WTC11 (cell line): ENCODE measurements at regions not wholly inside any gene's neighbourhood (a gene's known extent, or its start where the extent isn't known, plus 50 kb on each side); places are given as distances from the start of the nearest gene placed in this dataset.

ENCODE experiments used
- ATAC-seq: fragments of 200-7000 bp; cut with Tn5 transposase; 2 replicates; pipeline ENCODE4 v1.10.0; 2021; ENCODE audit warnings: mild to moderate bottlenecking, moderate library complexity
- CTCF ChIA-PET: fragments of 300-600 bp; sonication (Branson Sonifier 250); formaldehyde crosslinking; loops from one replicate; lab custom pipeline; 2021; ENCODE audit warnings: antibody characterized with exemption; lab: Charles Lee
- POLR2A ChIA-PET: fragments of 350-600 bp; sonication (Branson Sonifier 250); formaldehyde crosslinking; loops from one replicate; lab custom pipeline; 2021; ENCODE audit warnings: antibody characterized with exemption; lab: Charles Lee
- DNase-seq: peaks from one replicate; pipeline ENCODE4 v3.0.0; 2021; ENCODE audit warnings: low spot score
- H3K27ac Mint-ChIP-seq: 2 replicates; pipeline ENCODE4 v1.8.0; 2021; ENCODE audit warnings: mixed read lengths
- H3K27me3 Mint-ChIP-seq: 2 replicates; pipeline ENCODE4 v1.8.0; 2021; ENCODE audit warnings: low read depth, mild to moderate bottlenecking, moderate library complexity, mixed read lengths
- H3K36me3 Mint-ChIP-seq: 2 replicates; pipeline ENCODE4 v1.8.0; 2021; ENCODE audit warnings: mixed read lengths
- H3K4me1 Mint-ChIP-seq: 2 replicates; pipeline ENCODE4 v1.8.0; 2022; ENCODE audit warnings: mixed read lengths
- H3K4me3 Mint-ChIP-seq: 2 replicates; pipeline ENCODE4 v1.8.0; 2021; ENCODE audit warnings: mild to moderate bottlenecking, moderate library complexity, mixed read lengths
- H3K9me3 Mint-ChIP-seq: 2 replicates; pipeline ENCODE4 v1.8.0; 2021; ENCODE audit warnings: mixed read lengths
- AR ChIP-seq: fragments of 250-450 bp; sonication (Bioruptor Pico); IDR thresholded peaks from 2 replicates; pipeline ENCODE4 v1.9.0; 2021; ENCODE audit warnings: mild to moderate bottlenecking
- E2F1 ChIP-seq: sonication (generic); formaldehyde crosslinking; IDR thresholded peaks from 2 replicates; pipeline ENCODE4 v1.8.0; 2022; ENCODE audit warnings: mild to moderate bottlenecking, missing genetic modification reagents
- ERG ChIP-seq: fragments of 250-450 bp; sonication (Bioruptor Pico); IDR thresholded peaks from 2 replicates; pipeline ENCODE4 v1.8.0; 2021; ENCODE audit warnings: mild to moderate bottlenecking
- MLX ChIP-seq: sonication (generic); formaldehyde crosslinking; IDR thresholded peaks from 2 replicates; pipeline ENCODE4 v1.8.1; 2023; ENCODE audit warnings: mild to moderate bottlenecking, missing genetic modification reagents, moderate library complexity
- NR1H2 ChIP-seq: sonication (generic); formaldehyde crosslinking; IDR thresholded peaks from 2 replicates; pipeline ENCODE4 v1.9.0; 2021; ENCODE audit warnings: mild to moderate bottlenecking, moderate library complexity, missing genetic modification reagents
- SMAD4 ChIP-seq: sonication (generic); formaldehyde crosslinking; IDR thresholded peaks from 2 replicates; pipeline ENCODE4 v1.8.0; 2022; ENCODE audit warnings: mild to moderate bottlenecking, missing genetic modification reagents
- TEAD4 ChIP-seq: sonication (generic); formaldehyde crosslinking; IDR thresholded peaks from 2 replicates; pipeline ENCODE4 v1.8.0; 2022; ENCODE audit warnings: mild to moderate bottlenecking, missing genetic modification reagents
- USF2 ChIP-seq: sonication (generic); formaldehyde crosslinking; IDR thresholded peaks from 2 replicates; pipeline ENCODE4 v1.8.1; 2023; ENCODE audit warnings: mild to moderate bottlenecking, missing genetic modification reagents, moderate library complexity
- ZNF423 ChIP-seq: fragments of 250-450 bp; sonication (Bioruptor Pico); IDR thresholded peaks from 2 replicates; pipeline ENCODE4 v2.1.2; 2022; ENCODE audit warnings: mild to moderate bottlenecking, moderate library complexity
- ZNF425 ChIP-seq: fragments of 250-450 bp; sonication (Bioruptor Pico); conservative IDR thresholded peaks from 2 replicates; pipeline ENCODE4 v1.9.0; 2021; ENCODE audit warnings: mild to moderate bottlenecking
- TF ChIP-seq, protein P1 (sequence below): sonication (generic); formaldehyde crosslinking; IDR thresholded peaks from 2 replicates; pipeline ENCODE4 v1.8.1; 2022; ENCODE audit warnings: mild to moderate bottlenecking, missing genetic modification reagents, moderate library complexity, borderline replicate concordance
- TF ChIP-seq, protein P2 (sequence below): sonication (generic); formaldehyde crosslinking; IDR thresholded peaks from 2 replicates; pipeline ENCODE4 v1.8.0; 2023; ENCODE audit warnings: missing genetic modification reagents, mild to moderate bottlenecking, borderline replicate concordance

DNA sequence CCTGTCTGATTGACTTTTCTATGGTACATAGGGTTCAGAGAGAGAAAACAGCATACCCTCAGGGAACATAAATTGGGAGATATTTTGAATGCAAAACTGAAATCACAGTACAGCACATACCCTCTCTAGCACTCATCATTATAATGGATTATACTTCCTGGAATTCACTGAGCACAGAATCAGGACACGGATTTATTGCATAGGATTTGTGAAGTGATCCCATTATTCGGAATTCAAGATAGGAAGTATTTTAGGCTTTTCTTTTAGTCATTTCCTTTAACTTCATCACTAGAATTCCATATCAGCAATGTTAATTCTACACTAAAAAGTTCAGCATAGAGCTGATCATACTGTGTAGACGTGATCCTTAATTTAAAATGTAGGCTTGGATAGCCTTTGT is 407.0 kb downstream of the PID1 start:
- peaks cover 6% of the 10 kb centered on the region for H3K36me3 Mint-ChIP-seq
- DNase-seq (no peak), ATAC-seq (no peak)
- no peak overlapping the region for H3K4me3 Mint-ChIP-seq
- no peaks in the 10 kb centered on the region for H3K27me3 Mint-ChIP-seq
- ChIA-PET POLR2A (no interaction called here), CTCF (no interaction called here)
- H3K4me1 Mint-ChIP-seq, result peaks cover 5% of the 10 kb centered on the region
- no peak for TF ChIP-seq ZNF425 (CRISPR knock-in tag)
- TF ChIP-seq, protein P1, sequence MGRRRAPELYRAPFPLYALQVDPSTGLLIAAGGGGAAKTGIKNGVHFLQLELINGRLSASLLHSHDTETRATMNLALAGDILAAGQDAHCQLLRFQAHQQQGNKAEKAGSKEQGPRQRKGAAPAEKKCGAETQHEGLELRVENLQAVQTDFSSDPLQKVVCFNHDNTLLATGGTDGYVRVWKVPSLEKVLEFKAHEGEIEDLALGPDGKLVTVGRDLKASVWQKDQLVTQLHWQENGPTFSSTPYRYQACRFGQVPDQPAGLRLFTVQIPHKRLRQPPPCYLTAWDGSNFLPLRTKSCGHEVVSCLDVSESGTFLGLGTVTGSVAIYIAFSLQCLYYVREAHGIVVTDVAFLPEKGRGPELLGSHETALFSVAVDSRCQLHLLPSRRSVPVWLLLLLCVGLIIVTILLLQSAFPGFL (CRISPR knock-in tag), result no peak
- no peak for TF ChIP-seq SMAD4 (CRISPR knock-in tag)
- no peak for TF ChIP-seq E2F1 (CRISPR knock-in tag)
- no peak for TF ChIP-seq MLX
- TF ChIP-seq TEAD4 (CRISPR knock-in tag), result no peak
- no peak for TF ChIP-seq NR1H2 (CRISPR knock-in tag)
- TF ChIP-seq, protein P2, sequence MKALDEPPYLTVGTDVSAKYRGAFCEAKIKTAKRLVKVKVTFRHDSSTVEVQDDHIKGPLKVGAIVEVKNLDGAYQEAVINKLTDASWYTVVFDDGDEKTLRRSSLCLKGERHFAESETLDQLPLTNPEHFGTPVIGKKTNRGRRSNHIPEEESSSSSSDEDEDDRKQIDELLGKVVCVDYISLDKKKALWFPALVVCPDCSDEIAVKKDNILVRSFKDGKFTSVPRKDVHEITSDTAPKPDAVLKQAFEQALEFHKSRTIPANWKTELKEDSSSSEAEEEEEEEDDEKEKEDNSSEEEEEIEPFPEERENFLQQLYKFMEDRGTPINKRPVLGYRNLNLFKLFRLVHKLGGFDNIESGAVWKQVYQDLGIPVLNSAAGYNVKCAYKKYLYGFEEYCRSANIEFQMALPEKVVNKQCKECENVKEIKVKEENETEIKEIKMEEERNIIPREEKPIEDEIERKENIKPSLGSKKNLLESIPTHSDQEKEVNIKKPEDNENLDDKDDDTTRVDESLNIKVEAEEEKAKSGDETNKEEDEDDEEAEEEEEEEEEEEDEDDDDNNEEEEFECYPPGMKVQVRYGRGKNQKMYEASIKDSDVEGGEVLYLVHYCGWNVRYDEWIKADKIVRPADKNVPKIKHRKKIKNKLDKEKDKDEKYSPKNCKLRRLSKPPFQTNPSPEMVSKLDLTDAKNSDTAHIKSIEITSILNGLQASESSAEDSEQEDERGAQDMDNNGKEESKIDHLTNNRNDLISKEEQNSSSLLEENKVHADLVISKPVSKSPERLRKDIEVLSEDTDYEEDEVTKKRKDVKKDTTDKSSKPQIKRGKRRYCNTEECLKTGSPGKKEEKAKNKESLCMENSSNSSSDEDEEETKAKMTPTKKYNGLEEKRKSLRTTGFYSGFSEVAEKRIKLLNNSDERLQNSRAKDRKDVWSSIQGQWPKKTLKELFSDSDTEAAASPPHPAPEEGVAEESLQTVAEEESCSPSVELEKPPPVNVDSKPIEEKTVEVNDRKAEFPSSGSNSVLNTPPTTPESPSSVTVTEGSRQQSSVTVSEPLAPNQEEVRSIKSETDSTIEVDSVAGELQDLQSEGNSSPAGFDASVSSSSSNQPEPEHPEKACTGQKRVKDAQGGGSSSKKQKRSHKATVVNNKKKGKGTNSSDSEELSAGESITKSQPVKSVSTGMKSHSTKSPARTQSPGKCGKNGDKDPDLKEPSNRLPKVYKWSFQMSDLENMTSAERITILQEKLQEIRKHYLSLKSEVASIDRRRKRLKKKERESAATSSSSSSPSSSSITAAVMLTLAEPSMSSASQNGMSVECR (CRISPR knock-in tag), result no peak
- TF ChIP-seq ZNF423 (CRISPR knock-in tag), result no peak
- TF ChIP-seq ERG (CRISPR knock-in tag), result no peak
- no peak overlapping the region for H3K27ac Mint-ChIP-seq
- H3K9me3 Mint-ChIP-seq, result peaks cover 11% of the 10 kb centered on the region

GRCh38 chr2:228860601-228861285 is 410.3 kb downstream of the PID1 start:
- ATAC-seq, result no peak
- DNase-seq, result no peak
- H3K36me3 Mint-ChIP-seq, result no peaks in the 10 kb centered on the region
- ChIA-PET POLR2A (no interaction called here), CTCF (no interaction called here)
- no peaks in the 10 kb centered on the region for H3K4me1 Mint-ChIP-seq
- no peaks in the 10 kb centered on the region for H3K9me3 Mint-ChIP-seq
- H3K4me3 Mint-ChIP-seq, result no peak overlapping the region
- no peak overlapping the region for H3K27ac Mint-ChIP-seq
- no peaks in the 10 kb centered on the region for H3K27me3 Mint-ChIP-seq
- TF ChIP-seq, protein P1 (CRISPR knock-in tag), result no peak
- TF ChIP-seq USF2 (CRISPR knock-in tag) (no peak), AR (CRISPR knock-in tag) (no peak)
